SK-N-MC (cell line): ENCODE measurements at regions not wholly inside any gene's neighbourhood (a gene's known extent, or its start where the extent isn't known, plus 50 kb on each side); places are given as distances from the start of the nearest gene placed in this dataset.

ENCODE experiments used
- EZH2 ChIP-seq: fragments of 200-600 bp; sonication (generic); IDR thresholded peaks from one replicate; pipeline ENCODE4 v1.6.1; 2017; ENCODE audit warnings: antibody characterized with exemption
- FOXP2 ChIP-seq: optimal IDR thresholded peaks from 2 replicates; pipeline ENCODE3; 2011; ENCODE audit warnings: mild to moderate bottlenecking, moderate library complexity; ENCODE audit not compliant: insufficient read depth; ENCODE audit errors: extremely low read length, control extremely low read depth
- POLR2AphosphoS5 ChIP-seq: IDR thresholded peaks from 2 replicates; pipeline ENCODE4 v1.6.1; 2012; ENCODE audit warnings: mild to moderate bottlenecking, low read depth, low read length, borderline replicate concordance

DNA sequence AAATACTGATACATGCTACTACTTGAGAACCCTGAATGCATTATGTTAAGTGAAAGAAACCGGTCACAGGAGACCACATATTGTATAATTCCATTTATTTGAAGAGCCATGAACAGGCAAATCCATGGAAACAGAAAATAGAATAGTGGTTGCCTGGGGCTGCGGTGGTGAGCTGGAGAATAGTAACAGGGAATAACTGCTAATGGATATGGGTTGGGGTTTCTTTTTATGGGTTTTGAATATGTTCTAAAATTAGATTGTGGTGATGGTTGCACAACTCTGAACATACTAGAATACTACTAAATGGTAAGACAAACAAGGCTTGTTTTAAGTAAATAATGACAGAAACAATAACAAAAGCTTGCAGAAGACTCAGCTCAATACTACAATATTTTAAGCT lies 293.0 kb downstream of the BTG1 start:
- TF ChIP-seq EZH2 (no peak), POLR2AphosphoS5 (no peak), FOXP2 (no peak)
